ENCODE measurements at regions not wholly inside any gene's neighbourhood (a gene's known extent, or its start where the extent isn't known, plus 50 kb on each side); places are given as distances from the start of the nearest gene placed in this dataset.
"Not testable (repeated sequence)": the region's sequence is repeated elsewhere in the genome, so short reads cannot be mapped to it uniquely, and the experiment has no call there.

- Histone ChIP-seq H3K36me3 (no peaks in the 10 kb centered on the region), H3K4me3 (ENCODE audit: low read depth, low read length) (no peak overlapping the region), H3K9me3 (no peaks in the 10 kb centered on the region), H3K27me3 (no peaks in the 10 kb centered on the region), H3K4me1 (no peaks in the 10 kb centered on the region)
- TF ChIP-seq, protein P1, sequence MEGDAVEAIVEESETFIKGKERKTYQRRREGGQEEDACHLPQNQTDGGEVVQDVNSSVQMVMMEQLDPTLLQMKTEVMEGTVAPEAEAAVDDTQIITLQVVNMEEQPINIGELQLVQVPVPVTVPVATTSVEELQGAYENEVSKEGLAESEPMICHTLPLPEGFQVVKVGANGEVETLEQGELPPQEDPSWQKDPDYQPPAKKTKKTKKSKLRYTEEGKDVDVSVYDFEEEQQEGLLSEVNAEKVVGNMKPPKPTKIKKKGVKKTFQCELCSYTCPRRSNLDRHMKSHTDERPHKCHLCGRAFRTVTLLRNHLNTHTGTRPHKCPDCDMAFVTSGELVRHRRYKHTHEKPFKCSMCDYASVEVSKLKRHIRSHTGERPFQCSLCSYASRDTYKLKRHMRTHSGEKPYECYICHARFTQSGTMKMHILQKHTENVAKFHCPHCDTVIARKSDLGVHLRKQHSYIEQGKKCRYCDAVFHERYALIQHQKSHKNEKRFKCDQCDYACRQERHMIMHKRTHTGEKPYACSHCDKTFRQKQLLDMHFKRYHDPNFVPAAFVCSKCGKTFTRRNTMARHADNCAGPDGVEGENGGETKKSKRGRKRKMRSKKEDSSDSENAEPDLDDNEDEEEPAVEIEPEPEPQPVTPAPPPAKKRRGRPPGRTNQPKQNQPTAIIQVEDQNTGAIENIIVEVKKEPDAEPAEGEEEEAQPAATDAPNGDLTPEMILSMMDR (IDR thresholded peaks at IDR 0.05; ENCODE audit: low read depth, low read length), result no peak
- DNase-seq, result no peak
Measured at GRCh38 chr11:23318670-23319069, 458.4 kb upstream of the CCDC179 start.

DNA sequence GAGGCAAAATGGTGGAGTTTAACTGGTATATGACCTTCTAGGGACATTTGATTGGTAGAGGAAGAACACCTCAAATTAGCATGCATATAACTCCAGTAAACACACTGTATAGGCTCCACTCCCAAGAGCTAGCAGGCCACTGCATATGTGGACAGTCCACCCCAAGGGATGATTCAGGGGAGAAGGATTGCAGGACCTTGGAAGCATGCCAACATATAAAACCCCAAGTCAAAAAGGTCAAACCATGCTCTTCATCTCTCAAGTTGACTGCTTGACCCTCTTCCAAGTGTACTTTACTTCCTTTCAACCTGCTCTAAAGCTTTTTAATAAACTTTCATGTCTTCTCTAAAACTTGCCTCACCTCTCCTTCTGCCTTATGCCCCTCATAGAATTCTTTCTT lies 459.9 kb upstream of the CCDC179 start:
- H3K4me1 ChIP-seq, result no peaks in the 10 kb centered on the region
- no peak for DNase-seq
- no peaks in the 10 kb centered on the region for H3K36me3 ChIP-seq
- H3K9me3 ChIP-seq, result no peaks in the 10 kb centered on the region
- H3K4me3 ChIP-seq (ENCODE audit: low read depth, low read length), result no peak overlapping the region
- H3K27me3 ChIP-seq, result no peaks in the 10 kb centered on the region
- TF ChIP-seq, protein P1 (IDR thresholded peaks at IDR 0.05; ENCODE audit: low read depth, low read length), result no peak

- not testable (repeated sequence) for DNase-seq; H3K9me3 ChIP-seq; H3K4me3 ChIP-seq (ENCODE audit: low read depth, low read length); H3K4me1 ChIP-seq; H3K27me3 ChIP-seq; H3K36me3 ChIP-seq
Measured at GRCh38 chr11:23335586-23335985, 475.3 kb upstream of the CCDC179 start.

DNA sequence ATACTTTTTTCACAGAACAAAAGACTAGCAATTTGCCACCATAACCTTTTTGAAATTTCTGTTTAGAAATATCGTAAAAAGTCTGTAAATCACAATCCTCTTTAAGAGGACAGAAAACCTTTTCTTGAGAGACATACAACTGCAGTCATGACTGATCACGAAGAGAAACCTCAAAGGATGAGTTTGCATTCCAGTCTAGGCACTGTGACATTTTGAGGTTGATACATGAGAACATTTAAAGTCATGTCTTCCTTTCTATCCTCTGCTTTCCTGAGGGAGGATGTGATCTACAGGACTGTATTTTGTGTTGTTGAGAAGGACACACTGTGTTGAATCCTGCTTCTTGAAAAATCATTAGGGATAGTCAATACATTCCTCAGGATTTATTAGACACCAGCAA lies 476.7 kb upstream of the CCDC179 start:
- no peaks in the 10 kb centered on the region for H3K27me3 ChIP-seq
- DNase-seq, result no peak

DNA sequence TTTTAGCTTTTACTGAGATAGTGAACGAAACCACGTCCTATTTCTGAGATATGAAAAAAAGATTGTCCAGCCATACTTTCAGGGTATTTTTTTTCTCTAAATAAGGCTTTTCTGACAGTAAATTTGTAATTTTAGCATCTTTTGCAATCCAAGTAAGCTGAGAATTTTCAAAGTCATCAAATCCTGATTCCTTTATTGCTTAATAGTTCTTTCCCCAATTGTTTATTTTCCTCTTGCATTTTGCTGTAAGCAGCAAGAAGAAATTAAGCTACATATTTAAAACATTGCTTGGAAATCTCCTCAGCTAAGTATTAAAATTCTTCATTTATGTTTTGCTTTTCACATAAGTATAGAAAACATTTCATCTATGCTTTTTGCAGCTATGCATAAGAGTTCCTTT lies 493.3 kb upstream of the CCDC179 start:
- no peaks in the 10 kb centered on the region for H3K36me3 ChIP-seq
- DNase-seq, result no peak
- no peaks in the 10 kb centered on the region for H3K4me1 ChIP-seq
- TF ChIP-seq, protein P1 (IDR thresholded peaks at IDR 0.05; ENCODE audit: low read depth, low read length), result no peak
- H3K4me3 ChIP-seq (ENCODE audit: low read depth, low read length), result no peak overlapping the region
- no peaks in the 10 kb centered on the region for H3K9me3 ChIP-seq
- no peaks in the 10 kb centered on the region for H3K27me3 ChIP-seq

More for the DNA sequence above, 476.7 kb upstream of the CCDC179 start:
- TF ChIP-seq, protein P1 (IDR thresholded peaks at IDR 0.05; ENCODE audit: low read depth, low read length), result no peak
- no peak overlapping the region for H3K4me3 ChIP-seq (ENCODE audit: low read depth, low read length)
- H3K4me1 ChIP-seq, result no peaks in the 10 kb centered on the region
- H3K36me3 ChIP-seq, result no peaks in the 10 kb centered on the region
- H3K9me3 ChIP-seq, result no peaks in the 10 kb centered on the region

DNA sequence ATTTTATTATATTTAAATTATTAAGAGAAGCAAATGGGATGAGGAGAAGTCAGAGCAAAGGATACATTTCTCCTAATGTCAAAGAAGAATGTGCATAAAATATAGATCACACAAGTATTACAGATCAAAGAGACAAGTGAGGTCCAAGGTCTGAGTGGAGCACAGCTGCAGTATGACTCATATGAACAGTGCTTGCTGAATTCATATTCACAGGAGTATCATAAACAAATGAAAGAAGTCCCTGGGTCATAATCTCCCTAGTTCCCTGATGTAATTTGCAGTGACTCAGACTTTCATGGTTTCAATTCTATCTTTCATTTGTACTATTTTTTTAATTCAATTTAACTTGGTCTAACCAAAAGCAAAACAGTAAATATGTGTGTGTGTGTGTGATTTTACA lies 499.0 kb upstream of the CCDC179 start:
- Histone ChIP-seq H3K36me3 (no peaks in the 10 kb centered on the region), H3K9me3 (no peaks in the 10 kb centered on the region), H3K4me1 (no peaks in the 10 kb centered on the region), H3K27me3 (no peaks in the 10 kb centered on the region), H3K4me3 (ENCODE audit: low read depth, low read length) (no peak overlapping the region)
- DNase-seq, result peak; percentile 15
- TF ChIP-seq, protein P1 (IDR thresholded peaks at IDR 0.05; ENCODE audit: low read depth, low read length), result no peak

DNA sequence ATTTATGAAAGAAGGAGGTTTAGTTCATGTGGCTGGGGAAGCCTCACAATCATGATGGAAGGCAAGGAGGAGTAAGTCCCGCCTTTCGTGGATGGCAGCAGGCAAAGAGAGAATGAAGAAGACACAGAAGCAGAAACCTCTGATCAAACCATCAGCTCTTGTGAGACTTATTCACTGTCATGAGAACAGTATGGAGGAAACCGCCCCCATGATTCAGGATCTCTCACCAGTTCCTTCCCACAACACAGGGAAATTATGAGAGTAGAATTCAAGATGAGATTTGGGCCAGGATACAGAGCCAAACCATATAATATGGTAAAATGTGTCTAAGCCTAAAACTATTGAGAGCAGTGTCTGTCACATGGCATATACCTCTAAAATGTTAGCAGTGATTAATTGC lies 503.8 kb upstream of the CCDC179 start:
- TF ChIP-seq, protein P1 (IDR thresholded peaks at IDR 0.05; ENCODE audit: low read depth, low read length), result no peak
- H3K4me3 ChIP-seq (ENCODE audit: low read depth, low read length), result no peak overlapping the region
- no peaks in the 10 kb centered on the region for H3K36me3 ChIP-seq
- no peaks in the 10 kb centered on the region for H3K9me3 ChIP-seq
- DNase-seq, result no peak
- H3K27me3 ChIP-seq, result no peaks in the 10 kb centered on the region
- no peaks in the 10 kb centered on the region for H3K4me1 ChIP-seq
